DMS 273 (cell line): ENCODE measurements at regions not wholly inside any gene's neighbourhood (a gene's known extent, or its start where the extent isn't known, plus 50 kb on each side); places are given as distances from the start of the nearest gene placed in this dataset.

Experiments used
- DNase-seq: peaks from one replicate; lab custom pipeline; 2025; ENCODE audit not compliant: unreplicated experiment; lab: John Stamatoyannopoulos, UW

DNA sequence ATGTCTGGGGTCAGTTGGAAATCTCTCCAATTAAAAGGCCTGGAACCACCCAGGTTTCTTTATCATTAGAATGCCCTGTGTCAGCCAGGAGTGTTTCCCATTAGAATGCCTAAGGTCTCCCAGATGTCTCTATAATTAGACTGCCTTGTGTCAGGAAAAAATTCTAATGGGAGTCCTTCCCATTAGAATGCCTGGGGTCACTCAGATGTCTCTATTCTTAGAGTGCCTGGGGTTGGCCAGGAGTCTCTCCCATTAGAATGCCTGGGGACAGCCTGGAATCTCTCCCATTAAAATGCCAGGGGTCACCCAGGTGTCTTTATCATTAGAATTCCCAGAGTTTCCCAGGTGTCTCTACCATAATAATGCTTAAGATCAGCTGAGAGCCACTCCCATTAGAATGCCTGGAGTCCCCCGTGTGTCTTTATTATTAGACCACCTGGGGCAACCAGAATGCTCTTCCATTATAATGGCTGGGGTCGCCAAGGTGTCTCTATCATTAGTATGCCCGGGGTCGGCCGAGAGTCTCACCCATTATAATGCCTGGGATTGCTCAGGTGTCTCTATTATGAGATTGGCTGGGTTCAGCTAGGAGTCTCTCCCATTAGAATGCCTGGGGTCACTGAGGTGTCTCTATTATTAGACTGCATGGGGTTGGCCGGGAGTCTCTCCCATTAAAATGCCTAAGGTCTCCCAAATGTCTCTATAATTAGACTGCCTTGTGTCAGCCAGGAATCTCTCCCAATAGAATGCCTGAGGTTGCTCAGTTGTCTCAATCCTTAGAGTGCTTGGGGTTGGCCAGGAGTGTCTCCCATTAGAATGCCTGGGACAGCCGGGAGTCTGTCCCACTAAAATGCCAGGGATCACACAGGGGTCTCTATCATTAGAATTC is 2254.6 kb downstream of the TP53TG3F start:
- no peak for DNase-seq

DNA sequence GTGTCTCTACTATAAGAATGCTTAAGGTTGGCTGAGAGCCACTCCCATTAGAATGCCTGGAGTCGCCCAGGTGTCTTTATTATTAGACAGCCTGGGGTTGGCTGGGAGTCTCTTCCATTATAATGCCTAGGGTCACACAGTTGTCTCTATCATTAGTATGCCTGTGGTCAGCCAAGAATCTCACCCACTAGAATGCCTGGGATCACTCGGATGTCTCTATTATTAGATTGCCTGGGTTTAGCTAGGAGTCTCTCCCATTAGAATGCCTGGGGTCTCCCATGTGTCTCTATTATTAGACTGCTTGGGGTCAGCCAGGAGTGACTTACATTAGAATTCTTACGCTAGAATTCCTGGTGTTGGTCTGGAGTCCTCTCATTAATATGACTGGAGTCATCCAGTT is 2255.3 kb downstream of the TP53TG3F start:
- DNase-seq: no peak

DNA sequence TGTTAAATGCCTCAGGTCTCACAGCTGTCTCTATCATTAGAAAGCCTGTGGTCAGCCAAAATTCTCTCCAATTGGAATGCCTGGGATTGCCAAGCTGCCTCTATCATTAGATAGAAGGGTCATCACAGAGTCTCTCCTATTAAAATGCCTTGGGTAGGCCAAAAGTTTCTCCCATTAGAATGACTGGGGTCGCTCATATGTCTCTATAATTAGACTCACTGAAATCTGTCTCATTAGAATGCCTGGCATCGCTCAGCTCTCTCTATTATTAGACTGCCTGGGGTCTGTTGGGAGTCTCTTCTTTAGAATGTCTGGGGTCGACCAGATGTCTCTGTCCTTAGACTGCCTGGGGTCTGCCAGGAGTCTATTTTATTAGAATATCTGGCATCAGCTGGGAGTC is 2265.1 kb downstream of the TP53TG3F start:
- DNase-seq: no peak

DNA sequence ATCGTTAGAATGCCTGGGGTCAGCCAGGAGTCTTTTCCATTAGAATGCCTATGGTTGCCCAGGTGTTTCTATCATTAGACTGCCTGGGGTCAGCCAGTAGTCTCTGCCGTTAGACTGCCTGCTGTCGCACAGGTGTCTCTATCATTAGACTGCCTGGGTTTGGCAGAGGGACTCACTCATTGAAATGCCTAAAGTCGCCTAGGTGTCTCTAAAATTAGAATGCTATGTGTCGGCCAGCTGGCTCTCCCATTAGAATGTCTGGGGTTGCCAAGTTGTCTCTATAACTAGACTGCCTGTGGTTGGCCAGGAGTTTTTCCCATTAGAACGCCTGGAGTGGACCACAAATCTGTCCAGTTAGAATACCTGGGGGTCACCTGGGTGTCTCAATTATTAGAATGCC is 2266.5 kb downstream of the TP53TG3F start:
- no peak for DNase-seq

DNA sequence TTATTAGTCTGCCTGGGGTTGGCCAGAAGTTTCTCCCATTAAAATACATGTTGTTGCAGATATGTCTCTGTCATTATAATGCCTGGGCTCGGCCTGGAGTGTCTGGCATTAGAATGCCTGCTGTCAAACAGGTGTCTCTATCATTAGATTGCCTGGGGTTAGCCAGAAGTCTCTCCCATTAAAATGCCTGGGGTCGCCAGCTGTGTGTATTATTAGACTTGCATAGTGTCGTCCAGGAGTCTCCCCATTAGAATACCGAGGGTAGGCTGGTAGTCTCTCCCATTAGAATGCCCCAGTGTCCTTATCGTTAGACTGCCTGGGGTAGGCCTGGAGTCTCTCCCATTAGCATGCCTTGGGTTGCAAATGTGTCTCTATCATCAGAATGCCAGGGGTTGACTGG is 2270.8 kb downstream of the TP53TG3F start:
- DNase-seq: no peak

DNA sequence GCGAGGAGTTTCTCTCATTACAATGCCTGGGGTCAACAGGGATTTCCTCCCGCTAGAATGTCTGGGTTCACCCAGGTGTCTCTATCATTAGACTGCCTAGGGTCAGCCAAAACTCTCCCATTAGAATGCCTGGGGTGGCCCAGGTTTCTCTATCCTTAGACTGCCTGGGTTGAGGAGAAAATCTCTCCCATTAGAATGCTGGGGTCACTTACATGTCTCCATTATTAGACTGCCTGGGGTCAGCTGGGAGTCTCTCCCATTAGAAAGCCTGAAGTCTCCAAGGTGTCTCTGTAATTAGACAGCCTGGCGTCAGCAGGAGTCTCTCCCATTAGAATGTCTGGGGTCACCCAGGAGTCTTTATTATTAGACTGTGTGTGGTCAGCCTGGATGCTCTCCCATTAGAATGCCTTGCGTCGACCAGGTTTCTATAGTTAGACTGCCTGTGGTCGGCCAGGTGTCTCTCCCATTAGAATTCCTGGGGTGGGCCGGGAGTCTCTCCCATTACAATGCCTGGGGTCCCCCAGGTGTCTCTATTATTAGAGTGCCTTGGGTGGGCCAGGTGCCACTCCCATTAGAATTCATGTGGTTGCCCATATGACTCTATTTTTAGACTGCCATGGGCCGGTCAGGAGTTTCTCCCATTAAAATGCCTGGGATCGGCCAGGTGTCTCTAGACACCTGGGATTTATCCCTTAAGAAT is 2272.1 kb downstream of the TP53TG3F start:
- no peak for DNase-seq

DNA sequence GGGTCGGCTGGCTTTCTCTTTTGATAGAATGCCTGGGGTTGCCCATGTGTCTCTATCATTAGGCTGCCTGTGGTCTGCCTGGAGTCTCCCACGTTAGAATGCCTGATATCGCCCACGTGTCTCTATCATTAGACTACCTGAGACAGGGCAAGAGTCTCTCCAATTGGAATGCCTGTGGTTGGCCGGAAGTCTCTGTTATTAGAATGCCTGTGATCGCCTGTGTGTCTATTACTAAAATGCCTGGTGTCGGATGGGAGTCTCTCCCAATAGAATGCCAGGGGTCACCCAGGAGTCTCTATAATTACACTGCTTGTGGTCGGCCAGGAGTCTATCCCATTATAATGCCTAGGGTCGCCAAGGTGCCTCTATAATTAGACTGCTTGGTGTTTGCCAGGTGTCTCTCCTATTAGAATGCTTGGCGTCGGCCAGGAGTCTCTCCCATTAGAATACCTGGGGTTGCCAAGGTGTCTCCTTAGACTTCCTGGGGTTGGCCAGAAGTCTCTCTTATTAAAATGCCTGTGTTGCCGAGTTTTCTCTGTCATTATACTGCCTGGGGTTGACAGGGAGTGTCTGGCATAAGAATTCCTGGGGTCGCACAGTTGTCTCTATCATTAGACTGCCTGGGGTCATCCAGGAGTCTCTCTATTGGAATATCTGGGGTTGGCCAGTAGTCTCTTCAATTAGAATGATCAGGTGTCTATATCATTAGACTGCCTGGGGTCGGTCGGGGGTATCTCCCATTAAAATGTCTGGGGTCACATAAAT is 2272.8 kb downstream of the TP53TG3F start:
- DNase-seq: no peak

DNA sequence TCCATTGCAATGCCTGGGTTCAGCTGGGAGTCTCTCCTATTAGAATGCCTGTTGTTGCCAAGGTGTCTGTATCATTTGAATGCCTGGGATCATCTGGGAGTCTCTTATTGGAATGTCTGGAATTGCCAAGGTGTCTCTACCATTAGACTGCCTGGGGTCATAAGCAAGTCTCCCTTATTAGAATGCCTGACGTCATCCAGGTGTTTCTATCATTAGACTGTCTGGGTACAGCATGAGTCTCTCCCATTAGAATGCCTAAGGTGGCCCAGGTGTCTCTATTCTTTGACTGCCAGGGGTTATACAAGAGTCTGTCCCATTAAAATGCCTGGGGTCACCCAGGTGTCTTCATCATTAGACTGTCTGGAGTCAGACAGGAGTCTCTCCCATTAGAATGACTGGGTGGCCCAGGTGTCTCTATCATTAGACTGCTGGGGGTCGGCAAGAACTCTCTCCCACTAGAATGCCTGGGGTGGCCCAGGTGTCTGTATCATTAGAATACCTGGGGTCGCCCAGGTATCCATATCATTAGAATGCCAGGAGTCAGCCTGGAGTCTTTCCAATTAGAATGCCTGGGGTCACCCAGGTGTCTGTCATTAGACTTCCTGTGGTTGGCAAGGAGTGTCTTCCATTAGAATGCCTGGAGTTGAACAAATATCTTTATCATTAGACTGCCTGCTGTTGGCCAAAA is 2274.0 kb downstream of the TP53TG3F start:
- no peak for DNase-seq

DNA sequence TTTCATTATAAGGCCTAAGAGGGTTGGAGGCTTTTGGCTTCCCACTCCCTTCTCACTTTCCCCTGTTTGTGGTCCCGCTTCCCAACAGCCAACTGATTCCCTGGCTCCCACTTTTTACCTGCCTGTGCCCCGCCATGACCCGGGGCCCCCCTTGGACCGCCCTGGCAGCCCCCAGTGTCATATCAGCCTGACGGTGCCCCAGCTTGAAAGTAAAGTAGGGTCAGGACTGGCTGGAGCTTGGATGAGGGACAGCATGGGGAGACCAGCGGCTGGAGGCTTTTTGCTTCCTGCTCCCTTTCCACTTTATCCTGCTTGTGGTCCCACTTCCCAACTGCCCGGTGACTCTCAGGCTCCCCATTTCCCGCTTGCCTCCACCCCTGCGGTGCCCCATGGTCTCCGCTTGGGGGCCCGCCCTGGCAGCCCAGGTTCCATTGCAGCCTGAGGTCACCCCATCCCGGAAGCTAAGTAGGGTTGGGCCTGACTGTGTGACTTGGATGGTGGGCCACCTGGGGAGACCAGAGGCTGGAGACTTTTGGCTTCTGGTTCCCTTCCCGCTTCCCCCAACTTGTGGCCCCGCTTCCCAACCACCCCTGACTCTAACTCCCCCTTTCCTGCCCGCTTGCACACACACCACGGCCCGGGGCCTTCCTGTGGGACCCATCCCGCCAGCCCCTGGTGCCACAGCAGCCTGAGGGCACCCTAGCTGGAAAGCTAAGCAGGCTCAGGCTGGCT is 2274.7 kb downstream of the TP53TG3F start:
- DNase-seq: no peak

DNA sequence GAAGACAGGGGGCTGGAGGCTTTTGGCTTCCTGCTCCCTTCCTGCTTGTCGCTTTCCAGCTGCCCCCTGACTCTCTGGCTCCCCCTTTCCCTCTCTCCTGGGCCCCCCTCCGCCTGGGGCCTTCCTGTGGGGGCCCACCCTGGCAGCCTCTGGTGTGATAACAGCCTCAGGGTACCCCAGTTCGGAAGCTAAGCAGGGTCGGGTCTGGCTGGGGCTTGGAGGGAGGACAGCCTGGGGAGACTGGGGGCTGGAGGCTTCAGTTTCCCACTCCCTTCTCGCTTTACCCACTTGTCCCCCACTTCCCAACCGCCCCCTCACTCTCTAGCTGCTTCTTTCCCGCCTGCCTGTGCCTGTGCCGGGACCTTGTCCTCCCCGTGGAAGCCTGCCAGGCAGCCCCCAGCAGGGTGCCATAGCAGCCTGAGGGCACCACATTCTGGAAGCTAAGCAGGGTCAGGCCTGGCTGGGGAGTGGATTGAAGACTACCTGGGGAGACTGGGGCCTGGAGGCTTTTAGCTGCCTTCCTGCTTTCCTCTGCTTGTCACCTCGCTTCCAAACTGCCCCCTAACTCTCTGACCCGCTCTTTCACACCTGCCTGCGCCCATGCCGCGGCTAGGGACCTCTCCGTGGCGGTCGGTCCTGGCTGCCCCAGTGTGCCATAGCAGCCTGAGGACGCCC is 2275.5 kb downstream of the TP53TG3F start:
- DNase-seq: peak; percentile 34

DNA sequence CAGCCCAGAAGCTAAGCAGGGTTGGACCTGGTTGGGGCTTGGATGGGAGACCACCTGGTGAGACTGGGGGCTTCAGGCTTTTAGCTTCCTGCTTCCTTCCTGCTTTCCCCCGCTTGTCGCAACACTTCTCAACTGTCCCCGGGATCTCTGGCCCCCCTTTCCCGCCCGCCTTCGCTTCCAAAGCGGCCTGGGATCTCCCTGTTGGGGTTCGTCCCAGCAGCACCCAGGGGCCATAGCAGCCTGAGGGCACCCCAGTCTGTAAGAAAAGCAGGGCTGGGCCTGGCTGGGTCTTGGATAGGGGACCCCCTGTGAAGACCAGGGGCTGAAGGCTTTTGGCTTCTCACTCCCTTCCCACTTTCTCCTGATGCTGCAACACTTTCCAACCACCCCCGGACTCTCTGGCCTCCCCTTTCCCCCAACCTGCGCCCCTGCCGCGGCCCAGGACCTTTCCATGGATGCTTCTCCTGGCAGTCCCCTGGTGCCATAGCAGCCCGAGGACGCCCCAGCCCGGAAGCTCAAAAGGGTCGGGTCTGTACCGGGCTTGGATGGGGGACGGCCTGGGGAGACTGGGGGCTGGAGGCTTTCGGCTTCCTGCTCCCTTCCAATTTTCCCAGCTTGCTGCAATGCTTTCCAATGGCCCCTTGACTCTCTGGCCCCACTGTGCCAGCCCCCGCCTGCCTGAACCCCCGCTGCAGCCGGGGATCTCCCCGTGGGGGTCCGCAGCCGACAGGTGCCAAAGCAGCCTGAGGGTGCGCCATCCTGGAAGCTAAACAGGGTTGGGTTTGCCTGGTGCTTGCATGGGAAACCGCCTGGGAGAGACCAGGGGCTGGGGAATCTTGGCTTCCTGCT is 2276.2 kb downstream of the TP53TG3F start:
- no peak for DNase-seq

DNA sequence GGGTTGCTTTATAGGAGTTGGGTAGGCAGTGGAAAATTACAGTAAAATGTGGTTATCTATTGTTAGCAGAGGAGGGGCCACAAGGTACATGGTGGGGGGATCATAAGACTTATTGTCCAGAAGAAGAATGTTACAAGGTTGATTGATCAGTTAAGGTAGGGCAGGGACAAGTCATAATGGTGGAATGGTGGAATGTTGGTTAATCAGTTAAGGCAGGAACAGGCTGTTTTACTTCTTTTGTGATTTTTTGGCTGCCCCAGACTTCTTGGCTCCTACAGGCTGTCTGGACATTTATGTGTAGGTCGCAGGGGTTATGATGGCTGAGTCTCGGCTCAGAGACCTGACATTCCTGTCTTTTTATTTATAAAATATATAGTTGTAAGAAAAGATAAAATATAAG is 2277.1 kb downstream of the TP53TG3F start:
- DNase-seq: no peak

DNA sequence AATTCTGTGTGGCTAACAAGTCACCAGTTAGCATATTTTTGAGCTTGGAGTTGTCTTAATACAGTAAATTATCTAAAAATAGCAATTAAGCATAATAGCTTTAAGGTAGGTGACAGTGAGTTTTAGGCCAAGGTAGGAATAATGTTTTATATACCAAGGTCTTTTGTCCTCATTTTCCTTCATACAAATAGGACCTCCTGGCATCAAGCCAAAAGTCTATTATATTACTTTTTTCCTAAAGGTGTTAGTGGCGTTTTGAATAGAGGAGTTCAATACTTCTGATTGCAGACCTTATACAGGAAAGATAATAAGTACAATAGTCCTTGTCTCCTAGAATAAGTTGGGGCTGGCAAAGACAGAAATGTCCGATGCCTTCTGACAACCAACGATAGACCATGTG is 2277.7 kb downstream of the TP53TG3F start:
- no peak for DNase-seq

DNA sequence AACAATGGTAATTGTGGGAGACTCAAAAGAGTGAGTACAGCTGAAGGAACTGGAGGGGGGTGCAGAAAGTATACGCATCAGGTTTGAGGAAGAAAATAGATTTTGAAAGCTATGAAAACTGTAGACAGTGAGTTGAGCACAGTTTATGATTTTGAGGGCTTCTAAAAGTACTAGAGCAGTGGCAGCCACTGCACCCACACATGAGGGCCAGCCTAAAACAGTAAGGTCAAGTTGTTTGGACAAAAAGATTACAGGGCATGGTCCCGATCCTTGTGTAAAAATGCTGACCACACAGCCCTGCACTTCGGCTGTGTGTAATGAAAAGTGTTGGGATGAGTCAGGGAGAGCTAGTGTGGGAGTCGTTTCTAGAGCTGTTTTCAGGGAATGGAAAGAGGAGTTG is 2282.1 kb downstream of the TP53TG3F start:
- DNase-seq: no peak

DNA sequence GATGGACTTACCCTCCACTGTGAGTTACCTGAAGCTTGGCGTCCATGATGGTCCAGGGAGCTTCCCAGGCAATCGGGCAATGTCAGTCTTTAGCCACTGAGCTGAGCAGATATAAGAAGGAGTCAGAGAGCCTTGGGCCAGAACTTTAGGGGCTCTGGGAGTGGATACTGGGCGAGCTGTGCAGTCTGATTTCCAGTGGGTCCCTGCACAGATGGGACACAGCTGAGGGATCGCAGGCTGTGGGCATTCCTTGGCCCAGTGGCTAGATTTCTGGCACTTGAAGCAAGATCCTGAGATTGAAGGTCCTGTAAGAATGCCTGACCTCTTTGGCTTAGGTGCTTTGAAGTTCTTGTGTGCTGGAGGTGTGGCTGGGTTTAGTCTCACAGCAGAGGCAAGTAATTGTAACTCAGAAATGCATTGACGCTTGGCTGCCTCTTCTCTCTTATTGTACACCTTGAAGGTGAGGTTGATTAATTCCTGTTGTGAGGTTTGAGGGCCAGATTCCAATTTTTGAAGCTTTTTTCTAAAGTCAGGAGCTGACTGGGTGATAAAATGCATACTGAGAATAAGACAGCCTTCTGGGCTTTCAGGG is 2283.8 kb downstream of the TP53TG3F start:
- DNase-seq: no peak

DNA sequence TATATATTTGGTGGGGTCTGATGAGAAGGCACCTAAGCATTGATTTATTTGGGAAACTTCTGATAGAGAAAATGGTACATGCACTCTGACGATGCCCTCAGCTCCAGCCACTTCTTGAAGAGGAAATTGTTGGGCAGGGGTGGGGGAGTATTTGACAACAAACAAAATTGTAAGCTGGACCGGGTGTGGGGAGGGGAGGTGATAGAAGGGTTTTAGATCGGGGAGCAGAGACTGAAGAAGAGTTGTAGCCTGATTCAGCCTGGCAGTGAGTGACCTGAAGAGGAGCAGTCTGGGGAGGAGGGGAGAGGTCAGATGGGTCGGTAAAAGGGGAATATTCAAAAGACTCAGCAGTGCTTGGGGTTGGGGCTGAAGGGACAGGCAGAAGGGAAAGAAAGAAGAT is 2284.7 kb downstream of the TP53TG3F start:
- DNase-seq: no peak

DNA sequence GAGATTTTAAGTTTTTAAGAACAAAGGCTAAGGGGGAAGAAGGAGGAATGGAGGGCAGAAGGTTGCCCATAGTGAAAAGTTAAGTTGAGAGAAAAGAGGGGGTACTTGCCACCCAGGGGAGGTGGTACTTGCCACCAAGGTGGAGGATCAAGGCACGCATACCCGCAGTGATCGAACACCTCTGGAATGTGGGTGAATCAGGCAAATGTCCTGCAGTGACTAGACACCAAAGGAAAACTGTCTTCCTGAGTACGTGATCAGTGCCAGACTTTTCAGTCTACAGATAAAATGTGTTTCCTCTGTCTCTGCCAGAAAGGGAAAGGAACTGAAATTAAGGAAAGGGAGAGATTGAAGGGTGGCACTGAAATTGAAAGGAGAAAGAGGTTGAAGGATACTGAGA is 2285.3 kb downstream of the TP53TG3F start:
- DNase-seq: no peak

DNA sequence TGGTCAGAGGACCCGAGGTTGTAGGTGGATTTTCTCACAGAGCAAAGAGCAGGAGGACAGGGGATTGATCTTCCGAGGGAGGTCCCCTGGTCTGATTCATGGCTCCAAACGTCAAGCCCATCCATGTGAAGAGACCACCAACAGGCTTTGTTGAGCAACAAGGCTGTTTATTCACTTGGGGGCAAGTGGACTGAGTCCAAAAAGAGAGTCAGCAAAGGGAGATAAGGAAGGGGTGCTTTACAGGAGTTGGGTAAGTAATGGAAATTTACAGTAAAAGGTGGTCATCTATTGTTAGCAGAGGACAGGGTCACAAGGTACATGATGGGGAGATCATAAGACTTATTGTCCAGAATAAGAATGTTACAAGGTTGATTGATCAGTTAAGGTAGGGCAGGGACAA is 2285.8 kb downstream of the TP53TG3F start:
- DNase-seq: no peak

DNA sequence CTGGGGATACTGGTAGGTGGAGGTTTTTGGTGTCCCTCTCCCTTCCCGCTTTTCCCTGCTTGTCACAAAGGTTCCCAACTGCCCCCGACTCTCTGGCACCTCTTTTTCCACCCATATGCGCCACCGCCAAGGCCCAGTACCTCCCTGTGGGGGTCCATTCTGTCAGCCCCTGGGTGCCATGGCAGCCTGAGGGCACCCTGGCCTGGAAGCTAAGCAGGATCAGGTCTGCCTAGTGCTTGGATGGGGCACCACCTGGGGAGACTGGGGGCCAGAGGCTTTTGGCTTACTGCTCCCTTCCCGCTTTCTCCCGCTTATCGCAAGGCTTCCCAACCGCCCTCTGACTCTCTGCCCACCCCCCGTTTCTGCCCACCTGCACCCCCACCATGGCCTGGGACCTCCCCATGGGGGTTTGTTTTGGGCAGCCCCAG is 2286.4 kb downstream of the TP53TG3F start:
- DNase-seq: no peak
